ENCODE measurements at regions not wholly inside any gene's neighbourhood (a gene's known extent, or its start where the extent isn't known, plus 50 kb on each side); places are given as distances from the start of the nearest gene placed in this dataset.

GRCh38 chr7:26592011-26592410 lies 272.4 kb downstream of the SKAP2 start:
- TF ChIP-seq CTCF (IDR thresholded peaks at IDR 0.05 in 2 of 3, conservative IDR thresholded peaks at IDR 0.05 in 1 of 3; ENCODE audit: borderline replicate concordance in 1 of 3, insufficient read depth in 1 of 3, low read depth in 2 of 3, low read length in 2 of 3) (no peak), POLR2A (IDR thresholded peaks at IDR 0.05; ENCODE audit: borderline replicate concordance, extremely low read depth, insufficient read depth, insufficient read length) (no peak), POLR2AphosphoS5 (IDR thresholded peaks at IDR 0.05; ENCODE audit: low read depth, low read length) (no peak), REST (IDR thresholded peaks at IDR 0.05; ENCODE audit: low read depth) (no peak), CBX3 (IDR thresholded peaks at IDR 0.05; ENCODE audit: low read depth) (no peak)
